ENCODE measurements at regions not wholly inside any gene's neighbourhood (a gene's known extent, or its start where the extent isn't known, plus 50 kb on each side); places are given as distances from the start of the nearest gene placed in this dataset.

GRCh38 chr5:60527072-60527471 lies 172.9 kb downstream of the DEPDC1B start:
- Histone ChIP-seq H3K36me3 (ENCODE audit: insufficient read depth, low read length) (no peaks in the 10 kb centered on the region), H2AFZ (ENCODE audit: low read depth, low read length) (no peak overlapping the region), H3K27me3 (ENCODE audit: insufficient read depth, low read length) (no peaks in the 10 kb centered on the region), H3K9me3 (ENCODE audit: low read length) (no peaks in the 10 kb centered on the region), H3K4me3 (ENCODE audit: low read length) (no peak overlapping the region), H3K4me1 (ENCODE audit: insufficient read depth, low read length) (peaks cover 5% of the 10 kb centered on the region)

GRCh38 chr5:60526336-60526875 lies 173.6 kb downstream of the DEPDC1B start:
- Histone ChIP-seq H3K9me3 (ENCODE audit: low read length) (no peaks in the 10 kb centered on the region), H3K4me3 (ENCODE audit: low read length) (no peak overlapping the region), H2AFZ (ENCODE audit: low read depth, low read length) (no peak overlapping the region), H3K4me1 (ENCODE audit: insufficient read depth, low read length) (peaks cover 5% of the 10 kb centered on the region), H3K27me3 (ENCODE audit: insufficient read depth, low read length) (no peaks in the 10 kb centered on the region), H3K36me3 (ENCODE audit: insufficient read depth, low read length) (no peaks in the 10 kb centered on the region)

- Histone ChIP-seq H3K36me3 (ENCODE audit: insufficient read depth, low read length) (no peaks in the 10 kb centered on the region), H3K4me3 (ENCODE audit: low read length) (no peak overlapping the region), H3K4me1 (ENCODE audit: insufficient read depth, low read length) (peaks cover 3% of the 10 kb centered on the region), H3K27me3 (ENCODE audit: insufficient read depth, low read length) (no peaks in the 10 kb centered on the region), H2AFZ (ENCODE audit: low read depth, low read length) (no peak overlapping the region), H3K9me3 (ENCODE audit: low read length) (no peaks in the 10 kb centered on the region)
Observed at GRCh38 chr5:60522292-60522905, 177.6 kb downstream of the DEPDC1B start.

GRCh38 chr5:60521376-60522291 lies 178.3 kb downstream of the DEPDC1B start:
- Histone ChIP-seq H3K4me1 (ENCODE audit: insufficient read depth, low read length) (peaks cover 3% of the 10 kb centered on the region), H3K36me3 (ENCODE audit: insufficient read depth, low read length) (no peaks in the 10 kb centered on the region), H3K27me3 (ENCODE audit: insufficient read depth, low read length) (no peaks in the 10 kb centered on the region), H3K4me3 (ENCODE audit: low read length) (no peak overlapping the region), H3K9me3 (ENCODE audit: low read length) (no peaks in the 10 kb centered on the region), H2AFZ (ENCODE audit: low read depth, low read length) (no peak overlapping the region)

GRCh38 chr5:60520451-60521227 lies 179.3 kb downstream of the DEPDC1B start:
- Histone ChIP-seq H3K27me3 (ENCODE audit: insufficient read depth, low read length) (no peaks in the 10 kb centered on the region), H3K4me1 (ENCODE audit: insufficient read depth, low read length) (peaks cover 3% of the 10 kb centered on the region), H3K9me3 (ENCODE audit: low read length) (no peaks in the 10 kb centered on the region), H3K4me3 (ENCODE audit: low read length) (no peak overlapping the region), H3K36me3 (ENCODE audit: insufficient read depth, low read length) (no peaks in the 10 kb centered on the region), H2AFZ (ENCODE audit: low read depth, low read length) (no peak overlapping the region)

- Histone ChIP-seq H3K27me3 (ENCODE audit: insufficient read depth, low read length) (no peaks in the 10 kb centered on the region), H3K36me3 (ENCODE audit: insufficient read depth, low read length) (no peaks in the 10 kb centered on the region), H3K4me1 (ENCODE audit: insufficient read depth, low read length) (peaks cover 3% of the 10 kb centered on the region), H3K9me3 (ENCODE audit: low read length) (no peaks in the 10 kb centered on the region), H3K4me3 (ENCODE audit: low read length) (no peak overlapping the region), H2AFZ (ENCODE audit: low read depth, low read length) (no peak overlapping the region)
Observed at GRCh38 chr5:60519372-60519771, 180.6 kb downstream of the DEPDC1B start.

- Histone ChIP-seq H3K4me1 (ENCODE audit: insufficient read depth, low read length) (peaks cover 3% of the 10 kb centered on the region), H3K27me3 (ENCODE audit: insufficient read depth, low read length) (no peaks in the 10 kb centered on the region)
Observed at GRCh38 chr5:60517850-60518249, 182.1 kb downstream of the DEPDC1B start.

GRCh38 chr5:60517094-60517694 lies 182.8 kb downstream of the DEPDC1B start:
- Histone ChIP-seq H3K36me3 (ENCODE audit: insufficient read depth, low read length) (no peaks in the 10 kb centered on the region), H3K9me3 (ENCODE audit: low read length) (no peaks in the 10 kb centered on the region), H3K4me1 (ENCODE audit: insufficient read depth, low read length) (peaks cover 3% of the 10 kb centered on the region), H3K4me3 (ENCODE audit: low read length) (no peak overlapping the region), H2AFZ (ENCODE audit: low read depth, low read length) (no peak overlapping the region), H3K27me3 (ENCODE audit: insufficient read depth, low read length) (no peaks in the 10 kb centered on the region)

More at GRCh38 chr5:60517850-60518249, 182.1 kb downstream of the DEPDC1B start:
- H3K9me3 ChIP-seq (ENCODE audit: low read length) = no peaks in the 10 kb centered on the region
- H2AFZ ChIP-seq (ENCODE audit: low read depth, low read length) = no peak overlapping the region
- H3K36me3 ChIP-seq (ENCODE audit: insufficient read depth, low read length) = no peaks in the 10 kb centered on the region
- no peak overlapping the region for H3K4me3 ChIP-seq (ENCODE audit: low read length)

- Histone ChIP-seq H3K4me3 (ENCODE audit: low read length) (no peak overlapping the region), H3K9me3 (ENCODE audit: low read length) (no peaks in the 10 kb centered on the region), H3K36me3 (ENCODE audit: insufficient read depth, low read length) (no peaks in the 10 kb centered on the region), H2AFZ (ENCODE audit: low read depth, low read length) (no peak overlapping the region), H3K4me1 (ENCODE audit: insufficient read depth, low read length) (peaks cover 3% of the 10 kb centered on the region), H3K27me3 (ENCODE audit: insufficient read depth, low read length) (no peaks in the 10 kb centered on the region)
Observed at GRCh38 chr5:60516688-60517087, 183.3 kb downstream of the DEPDC1B start.

- no peaks in the 10 kb centered on the region for H3K36me3 ChIP-seq (ENCODE audit: insufficient read depth, low read length)
- H2AFZ ChIP-seq (ENCODE audit: low read depth, low read length) = no peak overlapping the region
- H3K4me1 ChIP-seq (ENCODE audit: insufficient read depth, low read length) = no peaks in the 10 kb centered on the region
- H3K9me3 ChIP-seq (ENCODE audit: low read length) = no peaks in the 10 kb centered on the region
- no peak overlapping the region for H3K4me3 ChIP-seq (ENCODE audit: low read length)
- H3K27me3 ChIP-seq (ENCODE audit: insufficient read depth, low read length) = no peaks in the 10 kb centered on the region
Observed at GRCh38 chr5:60514152-60514551, 185.8 kb downstream of the DEPDC1B start.

- no peaks in the 10 kb centered on the region for H3K36me3 ChIP-seq (ENCODE audit: insufficient read depth, low read length)
- no peaks in the 10 kb centered on the region for H3K9me3 ChIP-seq (ENCODE audit: low read length)
- H3K4me3 ChIP-seq (ENCODE audit: low read length) = no peak overlapping the region
- no peaks in the 10 kb centered on the region for H3K4me1 ChIP-seq (ENCODE audit: insufficient read depth, low read length)
- H3K27me3 ChIP-seq (ENCODE audit: insufficient read depth, low read length) = no peaks in the 10 kb centered on the region
- no peak overlapping the region for H2AFZ ChIP-seq (ENCODE audit: low read depth, low read length)
Observed at GRCh38 chr5:60512117-60512516, 187.8 kb downstream of the DEPDC1B start.

- H2AFZ ChIP-seq (ENCODE audit: low read depth, low read length) = no peak overlapping the region
- no peaks in the 10 kb centered on the region for H3K36me3 ChIP-seq (ENCODE audit: insufficient read depth, low read length)
- H3K4me3 ChIP-seq (ENCODE audit: low read length) = no peak overlapping the region
- no peaks in the 10 kb centered on the region for H3K4me1 ChIP-seq (ENCODE audit: insufficient read depth, low read length)
- no peaks in the 10 kb centered on the region for H3K9me3 ChIP-seq (ENCODE audit: low read length)
- no peaks in the 10 kb centered on the region for H3K27me3 ChIP-seq (ENCODE audit: insufficient read depth, low read length)
Observed at GRCh38 chr5:60510663-60511062, 189.3 kb downstream of the DEPDC1B start.

Measured in neuron (in vitro differentiated cells).